IMR-90 (cell line): ENCODE measurements at regions not wholly inside any gene's neighbourhood (a gene's known extent, or its start where the extent isn't known, plus 50 kb on each side); places are given as distances from the start of the nearest gene placed in this dataset.

ENCODE experiments used
- ATAC-seq: fragments of 200-7000 bp; cut with Tn5 transposase; 2 replicates; pipeline ENCODE4 v1.9.1; 2020; ENCODE audit warnings: low read depth, mild to moderate bottlenecking, moderate library complexity
- BruUV-seq: library from RNA; stranded (reverse); fragments of 400-500 nt; replicated peaks from 2 replicates; lab custom pipeline; 2021; lab: Mats Ljungman, UMichigan
- CTCF ChIA-PET: fragments of 300-600 bp; formaldehyde crosslinking; extraction: SDS; loops from one replicate; lab custom pipeline; 2021; ENCODE audit warnings: antibody characterized with exemption; lab: Yijun Ruan, JAX
- POLR2A ChIA-PET: fragments of 300-600 bp; sonication (Branson Sonifier 250); formaldehyde crosslinking; loops from one replicate; lab custom pipeline; 2022; ENCODE audit warnings: antibody characterized with exemption; ENCODE audit not compliant: unreplicated experiment; lab: Charles Lee
- DNase-seq: peaks from one replicate; pipeline ENCODE4 v3.0.0; 2013
- H2AFZ ChIP-seq: replicated peaks from 2 replicates; pipeline ENCODE3; 2013; ENCODE audit warnings: low read length, mild to moderate bottlenecking; ENCODE audit not compliant: poor library complexity
- H2AK5ac ChIP-seq: 2 replicates; pipeline ENCODE4 v1.6.1; 2013; ENCODE audit warnings: low read depth, low read length, inconsistent platforms
- H2AK9ac ChIP-seq: replicated peaks from 2 replicates; pipeline ENCODE3; 2013; ENCODE audit warnings: mild to moderate bottlenecking, low read depth, low read length, moderate library complexity; ENCODE audit not compliant: poor library complexity
- H2BK120ac ChIP-seq: 2 replicates; pipeline ENCODE4 v1.6.1; 2013; ENCODE audit warnings: low read depth, low read length, inconsistent platforms
- H2BK15ac ChIP-seq: 3 replicates; pipeline ENCODE4 v1.6.1; 2013; ENCODE audit warnings: low read depth, low read length, inconsistent platforms
- H2BK20ac ChIP-seq: 2 replicates; pipeline ENCODE4 v1.6.1; 2013; ENCODE audit warnings: low read depth, mild to moderate bottlenecking, inconsistent platforms, low read length, moderate library complexity
- H2BK5ac ChIP-seq: 2 replicates; pipeline ENCODE4 v1.6.1; 2013; ENCODE audit warnings: mild to moderate bottlenecking, low read depth, low read length, inconsistent platforms; ENCODE audit not compliant: poor library complexity, severe bottlenecking
- H3K14ac ChIP-seq: replicated peaks from 2 replicates; pipeline ENCODE4 v1.6.1; 2013; ENCODE audit warnings: low read depth, low read length, inconsistent platforms
- H3K18ac ChIP-seq: 2 replicates; pipeline ENCODE4 v1.6.1; 2013; ENCODE audit warnings: low read depth, low read length, control low read depth
- H3K23ac ChIP-seq: 2 replicates; pipeline ENCODE4 v1.6.1; 2013; ENCODE audit warnings: low read depth, low read length, inconsistent platforms
- H3K27ac ChIP-seq: 2 replicates; pipeline ENCODE4 v1.5.1; 2013; ENCODE audit warnings: mild to moderate bottlenecking, control low read depth, low read length; ENCODE audit not compliant: insufficient read depth
- H3K27me3 ChIP-seq: 2 replicates; pipeline ENCODE4 v1.6.1; 2013; ENCODE audit warnings: low read length; ENCODE audit not compliant: control insufficient read depth, insufficient read depth
- H3K36me3 ChIP-seq: 2 replicates; pipeline ENCODE4 v1.6.1; 2013; ENCODE audit warnings: low read length, mixed read lengths; ENCODE audit not compliant: control insufficient read depth, insufficient read depth
- H3K4ac ChIP-seq: 2 replicates; pipeline ENCODE4 v1.6.1; 2013; ENCODE audit warnings: low read depth, low read length, inconsistent platforms
- H3K4me1 ChIP-seq: 2 replicates; pipeline ENCODE4 v1.6.1; 2013; ENCODE audit warnings: low read length, mixed read lengths; ENCODE audit not compliant: control insufficient read depth, insufficient read depth
- H3K4me2 ChIP-seq: 2 replicates; pipeline ENCODE4 v1.6.1; 2013; ENCODE audit warnings: low read depth, mild to moderate bottlenecking, control low read depth, low read length, moderate library complexity
- H3K4me3 ChIP-seq: 2 replicates; pipeline ENCODE4 v1.5.1; 2013; ENCODE audit warnings: low read depth, mild to moderate bottlenecking, control low read depth, low read length, moderate library complexity; ENCODE audit not compliant: insufficient read depth
- H3K56ac ChIP-seq: 2 replicates; pipeline ENCODE4 v1.6.1; 2013; ENCODE audit warnings: low read length, inconsistent platforms; ENCODE audit not compliant: insufficient read depth; ENCODE audit errors: extremely low read depth
- H3K79me1 ChIP-seq, 2 experiments: 2 replicates each; pipeline ENCODE4 v1.6.1; 2013; ENCODE audit warnings: low read length in 2 of 2, inconsistent platforms in 1 of 2, low read depth in 1 of 2
- H3K9ac ChIP-seq: 2 replicates; pipeline ENCODE4 v1.6.1; 2013; ENCODE audit warnings: low read depth, low read length, control low read depth
- H3K9me1 ChIP-seq: 2 replicates; pipeline ENCODE4 v1.6.1; 2013; ENCODE audit warnings: low read length, inconsistent platforms; ENCODE audit not compliant: insufficient read depth
- H3K9me3 ChIP-seq: 2 replicates; pipeline ENCODE4 v1.6.1; 2013; ENCODE audit warnings: low read length; ENCODE audit not compliant: control insufficient read depth, insufficient read depth
- H4K20me1 ChIP-seq: 2 replicates; pipeline ENCODE4 v1.6.1; 2013; ENCODE audit warnings: low read length, inconsistent platforms; ENCODE audit not compliant: insufficient read depth
- H4K5ac ChIP-seq: 2 replicates; pipeline ENCODE4 v1.6.1; 2013; ENCODE audit warnings: mild to moderate bottlenecking, low read depth, low read length, control low read depth
- H4K8ac ChIP-seq, 2 experiments: 2 replicates each; pipeline ENCODE4 v1.6.1; 2013; ENCODE audit warnings: low read depth in 2 of 2, low read length in 2 of 2, control low read depth in 1 of 2, inconsistent platforms in 1 of 2
- H4K91ac ChIP-seq: 2 replicates; pipeline ENCODE4 v1.6.1; 2013; ENCODE audit warnings: low read depth, low read length, inconsistent platforms; ENCODE audit not compliant: insufficient read depth
- BHLHE40 ChIP-seq: fragments of 150-350 bp; IDR thresholded peaks from 2 replicates; pipeline ENCODE4 v1.6.1; 2016; ENCODE audit warnings: mild to moderate bottlenecking, low read depth, low read length
- CEBPB ChIP-seq: IDR thresholded peaks from 2 replicates; pipeline ENCODE4 v1.6.1; 2012; ENCODE audit warnings: low read depth, low read length, improper control_type of control experiment
- MAFK ChIP-seq: IDR thresholded peaks from 2 replicates; pipeline ENCODE4 v1.6.1; 2012; ENCODE audit warnings: low read depth, low read length, improper control_type of control experiment
- MAZ ChIP-seq: IDR thresholded peaks from 2 replicates; pipeline ENCODE4 v1.6.1; 2012; ENCODE audit warnings: low read depth, mild to moderate bottlenecking, low read length, improper control_type of control experiment, moderate library complexity, borderline replicate concordance
- MXI1 ChIP-seq: IDR thresholded peaks from 2 replicates; pipeline ENCODE4 v1.6.1; 2012; ENCODE audit warnings: low read depth, mild to moderate bottlenecking, low read length, moderate library complexity, borderline replicate concordance
- NFE2L2 ChIP-seq: fragments of 150-350 bp; IDR thresholded peaks from 2 replicates; pipeline ENCODE4 v1.6.1; 2016; ENCODE audit warnings: low read depth, mild to moderate bottlenecking, low read length
- RFX5 ChIP-seq: IDR thresholded peaks from 2 replicates; pipeline ENCODE4 v1.8.0; 2012; ENCODE audit warnings: low read depth, mild to moderate bottlenecking, low read length, moderate library complexity
- WGBS, 2 experiments: methylation state at CpG; one replicate each; pipeline versions ENCODE4 v1.1.5 to v1.1.7; 2013; ENCODE audit warnings: missing lambda C conversion rate in 2 of 2; ENCODE audit not compliant: insufficient read length in 1 of 2; ENCODE audit errors: extremely low coverage in 2 of 2; 5-methylcytosine and 5-hydroxymethylcytosine counted together
- dilution Hi-C: fragments of 300-500 bp; cut with HindIII; formaldehyde crosslinking; loops from one replicate; pipeline ENCODE4 v1.14.3; 2018; ENCODE audit warnings: low sequenced_read_pairs; ENCODE audit not compliant: unreplicated experiment
- in situ Hi-C: fragments of 300-500 bp; cut with MboI; formaldehyde crosslinking; loops from 3 replicates; pipeline ENCODE4 v1.14.3; 2019; ENCODE audit warnings: low sequenced_read_pairs, inconsistent platforms, mixed read lengths
- intact Hi-C: fragments of 100-400 bp; cut with micrococcal nuclease; formaldehyde crosslinking; loops from 2 replicates; pipeline ENCODE4 v1.10.0; 2022
- TF ChIP-seq, protein P1 (sequence below): fragments of 150-350 bp; IDR thresholded peaks from 2 replicates; pipeline ENCODE4 v1.6.1; 2017; ENCODE audit warnings: mild to moderate bottlenecking, antibody characterized with exemption, low read length, low read depth
- TF ChIP-seq, protein P2 (sequence below): conservative IDR thresholded peaks from 2 replicates; pipeline ENCODE4 v1.5.1; 2012; ENCODE audit warnings: mild to moderate bottlenecking, low read depth, low read length, improper control_type of control experiment

DNA sequence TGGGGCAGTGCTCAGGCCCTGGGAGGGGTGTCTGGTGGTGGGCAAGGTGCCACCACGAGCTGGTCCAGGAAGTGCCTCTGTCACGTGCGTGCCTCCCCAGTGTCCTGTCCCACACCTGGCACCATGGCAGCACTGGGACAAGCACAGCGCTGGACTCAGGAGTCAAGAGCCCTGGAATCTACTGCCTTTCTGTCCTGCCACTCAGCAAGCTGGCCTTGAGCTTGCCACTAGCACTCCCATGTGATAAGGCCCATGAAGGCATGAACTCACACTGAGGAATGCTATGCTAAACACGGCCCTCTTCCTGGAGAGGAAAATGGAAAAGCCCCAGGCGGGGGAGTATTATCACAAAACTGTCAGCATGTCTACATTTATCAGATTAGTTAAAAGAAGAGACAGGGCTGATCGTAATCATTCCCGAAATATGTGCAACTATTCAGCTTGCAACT lies 50.7 kb upstream of the SLC35C1 start:
- Histone ChIP-seq H3K27me3 (peaks cover 46% of the 10 kb centered on the region), H2AK5ac (no peak overlapping the region), H3K9me3 (no peaks in the 10 kb centered on the region), H2AK9ac (no peak overlapping the region), H4K91ac (no peak overlapping the region), H4K5ac (no peak overlapping the region), H3K79me1 (no peaks in the 10 kb centered on the region), H2BK120ac (no peak overlapping the region), H3K23ac (no peak overlapping the region), H3K27ac (no peak overlapping the region), H2BK5ac (no peak overlapping the region), H3K9me1 (no peaks in the 10 kb centered on the region), H4K8ac (no peak overlapping the region), H2BK20ac (no peak overlapping the region), H4K20me1 (no peaks in the 10 kb centered on the region), H3K14ac (no peak overlapping the region), H3K4ac (no peak overlapping the region), H3K56ac (no peak overlapping the region), H2BK15ac (no peak overlapping the region), H3K4me1 (no peaks in the 10 kb centered on the region), H3K4me3 (no peak overlapping the region), H2AFZ (no peak overlapping the region), H3K4me2 (no peak overlapping the region), H3K36me3 (no peaks in the 10 kb centered on the region), H3K18ac (no peak overlapping the region), H3K9ac (no peak overlapping the region)
- 83% methylated on average over 1 of the region's 8 CpGs; no CpG with 5 or more reads in 1 of the 2 experiments for WGBS, 2 experiments
- dilution Hi-C loops = no loop called here
- in situ Hi-C loops = no loop called here
- no peak for ATAC-seq
- intact Hi-C loops = no loop called here
- peak; percentile 2 for DNase-seq
- CTCF ChIA-PET = interaction anchor here (1.5 kb wide), 1 partner anchor 17 kb away, joined by 4 read pairs; no protein-coding TSS in a partner anchor
- POLR2A ChIA-PET = interaction anchor here (0.5 kb wide), 1 partner anchor 12 kb away, joined by 3 read pairs; no protein-coding TSS in a partner anchor
- TF ChIP-seq MXI1 = no peak
- TF ChIP-seq RFX5 = no peak
- TF ChIP-seq, protein P1, sequence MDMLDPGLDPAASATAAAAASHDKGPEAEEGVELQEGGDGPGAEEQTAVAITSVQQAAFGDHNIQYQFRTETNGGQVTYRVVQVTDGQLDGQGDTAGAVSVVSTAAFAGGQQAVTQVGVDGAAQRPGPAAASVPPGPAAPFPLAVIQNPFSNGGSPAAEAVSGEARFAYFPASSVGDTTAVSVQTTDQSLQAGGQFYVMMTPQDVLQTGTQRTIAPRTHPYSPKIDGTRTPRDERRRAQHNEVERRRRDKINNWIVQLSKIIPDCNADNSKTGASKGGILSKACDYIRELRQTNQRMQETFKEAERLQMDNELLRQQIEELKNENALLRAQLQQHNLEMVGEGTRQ = no peak
- TF ChIP-seq BHLHE40 = no peak
- no peak for TF ChIP-seq MAFK
- no peak for TF ChIP-seq MAZ
- TF ChIP-seq NFE2L2 = no peak
- TF ChIP-seq CEBPB = no peak
- TF ChIP-seq, protein P2, sequence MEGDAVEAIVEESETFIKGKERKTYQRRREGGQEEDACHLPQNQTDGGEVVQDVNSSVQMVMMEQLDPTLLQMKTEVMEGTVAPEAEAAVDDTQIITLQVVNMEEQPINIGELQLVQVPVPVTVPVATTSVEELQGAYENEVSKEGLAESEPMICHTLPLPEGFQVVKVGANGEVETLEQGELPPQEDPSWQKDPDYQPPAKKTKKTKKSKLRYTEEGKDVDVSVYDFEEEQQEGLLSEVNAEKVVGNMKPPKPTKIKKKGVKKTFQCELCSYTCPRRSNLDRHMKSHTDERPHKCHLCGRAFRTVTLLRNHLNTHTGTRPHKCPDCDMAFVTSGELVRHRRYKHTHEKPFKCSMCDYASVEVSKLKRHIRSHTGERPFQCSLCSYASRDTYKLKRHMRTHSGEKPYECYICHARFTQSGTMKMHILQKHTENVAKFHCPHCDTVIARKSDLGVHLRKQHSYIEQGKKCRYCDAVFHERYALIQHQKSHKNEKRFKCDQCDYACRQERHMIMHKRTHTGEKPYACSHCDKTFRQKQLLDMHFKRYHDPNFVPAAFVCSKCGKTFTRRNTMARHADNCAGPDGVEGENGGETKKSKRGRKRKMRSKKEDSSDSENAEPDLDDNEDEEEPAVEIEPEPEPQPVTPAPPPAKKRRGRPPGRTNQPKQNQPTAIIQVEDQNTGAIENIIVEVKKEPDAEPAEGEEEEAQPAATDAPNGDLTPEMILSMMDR = no peak
- no TSS peak for BruUV-seq
